ENCODE measurements at regions not wholly inside any gene's neighbourhood (a gene's known extent, or its start where the extent isn't known, plus 50 kb on each side); places are given as distances from the start of the nearest gene placed in this dataset.

DNA sequence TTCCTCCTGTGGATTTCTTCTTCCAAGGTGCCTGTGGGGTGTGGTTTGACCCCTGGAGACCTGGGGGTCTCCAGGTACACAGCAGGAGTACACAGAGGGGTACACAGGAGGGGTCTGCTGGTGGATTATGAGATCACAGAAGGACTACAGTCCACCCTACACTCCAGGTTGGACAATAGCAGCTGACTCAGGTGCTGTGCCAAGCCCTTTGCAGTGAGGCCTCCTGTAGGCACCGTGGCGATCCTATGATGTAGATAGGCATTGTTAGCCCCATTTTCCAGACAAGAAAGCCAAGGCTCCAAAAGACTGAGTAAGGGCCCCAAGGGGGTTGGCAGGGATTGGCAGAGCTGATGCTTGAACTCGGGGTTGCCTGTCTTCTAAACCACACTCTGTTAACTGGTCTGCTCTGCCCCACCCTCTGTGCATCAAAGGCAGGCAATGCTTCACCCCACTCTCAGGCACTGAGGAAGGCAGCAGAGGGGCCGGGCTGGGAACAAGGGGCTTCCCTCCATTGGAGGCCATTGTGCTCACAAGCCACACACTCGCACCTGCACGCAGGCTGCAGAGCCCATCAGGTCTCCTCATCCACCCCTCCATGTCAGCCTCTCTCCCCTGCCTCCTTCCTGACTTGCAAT, 77.5 kb upstream of the SIRPA start:
- Histone ChIP-seq H3K79me2 (ENCODE audit: control insufficient read depth, insufficient read depth, low read length) (no peaks in the 10 kb centered on the region), H3K36me3 (ENCODE audit: control insufficient read depth in 2 of 2, insufficient read depth in 2 of 2, low read length in 1 of 2) (no peaks in the 10 kb centered on the region), H4K20me1 (ENCODE audit: control insufficient read depth, insufficient read depth) (no peaks in the 10 kb centered on the region), H3K9ac (ENCODE audit: control insufficient read depth, insufficient read depth, low read length) (no peak overlapping the region), H3K27me3 (replicated peaks in 1 of 2; ENCODE audit: control insufficient read depth in 2 of 2, insufficient read depth in 2 of 2, low read length in 1 of 2) (peaks cover 2 to 4% of the 10 kb centered on the region in 2 experiments; a peak in 3 of 4 replicates), H3K27ac (ENCODE audit: control insufficient read depth, insufficient read depth) (no peak overlapping the region), H3K9me3 (replicated peaks; ENCODE audit: control insufficient read depth, insufficient read depth, low read length) (no peaks in the 10 kb centered on the region; the same call in 1 of the 3 replicates), H3K4me1 (ENCODE audit: control insufficient read depth, insufficient read depth, low read length) (no peaks in the 10 kb centered on the region), H2AFZ (ENCODE audit: control insufficient read depth, low read depth, low read length) (no peak overlapping the region), H3K4me2 (ENCODE audit: control insufficient read depth, insufficient read depth) (no peak overlapping the region), H3K4me3 (no peak overlapping the region)
- ATAC-seq, result no peak; the same call in 2 of the 3 replicates
- no peak for FAIRE-seq
- DNase-seq (ENCODE audit: low read depth, low spot score), result no peak
- POLR2A ChIA-PET, result no interaction called here
- intact Hi-C loops (cut with micrococcal nuclease; ENCODE audit: unreplicated experiment) (no loop called here), in situ Hi-C loops (cut with MboI) (no loop called here)
- no TSS peak for BruUV-seq (replicated peaks)
- 55% methylated on average over 6 of the region's 6 CpGs for WGBS (ENCODE audit: insufficient coverage, insufficient replicate concordance, low lambda C conversion rate, missing lambda C conversion rate)
- CTCF ChIA-PET, result no interaction called here
- SMC1A ChIA-PET (ENCODE audit: uncharacterized antibody, unreplicated experiment), result no interaction called here
- TF ChIP-seq ZZZ3 (IDR thresholded peaks at IDR 0.05; ENCODE audit: control insufficient read depth, insufficient read length, low read depth) (no peak), ATF3 (IDR thresholded peaks at IDR 0.05; ENCODE audit: borderline replicate concordance, extremely low read depth, low read depth, low read length) (no peak), PBX3 (IDR thresholded peaks at IDR 0.05; ENCODE audit: insufficient replicate concordance, low read depth, low read length) (no peak), RCOR1 (conservative IDR thresholded peaks at IDR 0.05; ENCODE audit: low read depth, low read length) (no peak), IRF5 (IDR thresholded peaks at IDR 0.05; ENCODE audit: borderline replicate concordance) (no peak), SKIL (IDR thresholded peaks at IDR 0.05; ENCODE audit: low read depth, poor library complexity, severe bottlenecking) (no peak), MYC (IDR thresholded peaks at IDR 0.05; ENCODE audit: insufficient read depth, insufficient read length, insufficient replicate concordance, low read length, severe bottlenecking) (no peak), CEBPB (IDR thresholded peaks at IDR 0.05; ENCODE audit: borderline replicate concordance in 1 of 2, low read depth in 2 of 2, low read length in 2 of 2) (no peak), NFYB (IDR thresholded peaks at IDR 0.05; ENCODE audit: insufficient read depth, low read depth, low read length) (no peak)
- RAD21 ChIA-PET (ENCODE audit: unreplicated experiment), result interaction anchor here (0.6 kb wide), 1 partner anchor 18 kb away, joined by 3 read pairs; no protein-coding TSS in a partner anchor

All from GM12878 (cell line).